ENCODE measurements at regions not wholly inside any gene's neighbourhood (a gene's known extent, or its start where the extent isn't known, plus 50 kb on each side); places are given as distances from the start of the nearest gene placed in this dataset.
"Not testable (repeated sequence)": the region's sequence is repeated elsewhere in the genome, so short reads cannot be mapped to it uniquely, and the experiment has no call there.

DNA sequence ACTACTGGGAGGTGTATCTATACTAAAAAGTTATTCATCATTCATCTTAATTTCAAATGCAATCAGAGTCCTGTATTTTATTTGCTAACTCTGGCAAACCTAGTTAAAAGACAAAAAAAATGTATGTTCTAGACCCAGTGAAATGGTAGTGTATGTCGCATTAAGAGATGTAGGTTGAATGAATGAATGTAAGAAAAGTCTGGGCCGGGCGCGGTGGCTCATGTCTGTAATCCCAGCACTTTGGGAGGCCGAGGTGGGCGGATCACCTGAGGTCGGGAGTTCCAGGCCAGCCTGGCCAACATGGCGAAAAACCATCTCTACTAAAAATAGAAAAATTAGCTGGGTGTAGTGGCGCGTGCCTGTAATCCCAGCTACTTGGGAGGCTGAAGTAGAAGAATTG lies 214.7 kb upstream of the ZNF217 start:
- H3K9me3 ChIP-seq (ENCODE audit: insufficient read depth, low read depth, low read length); H3K36me3 ChIP-seq (ENCODE audit: insufficient read depth, low read depth, low read length); H3K27me3 ChIP-seq (ENCODE audit: insufficient read depth, low read length); H3K9ac ChIP-seq (ENCODE audit: low read depth, low read length); H3K27ac ChIP-seq (ENCODE audit: low read length); H3K4me3 ChIP-seq (ENCODE audit: low read length): not testable (repeated sequence)
- H3K4me1 ChIP-seq (ENCODE audit: insufficient read depth, low read length): peaks cover 11% of the 10 kb centered on the region; the same call in 1 of the 2 replicates

DNA sequence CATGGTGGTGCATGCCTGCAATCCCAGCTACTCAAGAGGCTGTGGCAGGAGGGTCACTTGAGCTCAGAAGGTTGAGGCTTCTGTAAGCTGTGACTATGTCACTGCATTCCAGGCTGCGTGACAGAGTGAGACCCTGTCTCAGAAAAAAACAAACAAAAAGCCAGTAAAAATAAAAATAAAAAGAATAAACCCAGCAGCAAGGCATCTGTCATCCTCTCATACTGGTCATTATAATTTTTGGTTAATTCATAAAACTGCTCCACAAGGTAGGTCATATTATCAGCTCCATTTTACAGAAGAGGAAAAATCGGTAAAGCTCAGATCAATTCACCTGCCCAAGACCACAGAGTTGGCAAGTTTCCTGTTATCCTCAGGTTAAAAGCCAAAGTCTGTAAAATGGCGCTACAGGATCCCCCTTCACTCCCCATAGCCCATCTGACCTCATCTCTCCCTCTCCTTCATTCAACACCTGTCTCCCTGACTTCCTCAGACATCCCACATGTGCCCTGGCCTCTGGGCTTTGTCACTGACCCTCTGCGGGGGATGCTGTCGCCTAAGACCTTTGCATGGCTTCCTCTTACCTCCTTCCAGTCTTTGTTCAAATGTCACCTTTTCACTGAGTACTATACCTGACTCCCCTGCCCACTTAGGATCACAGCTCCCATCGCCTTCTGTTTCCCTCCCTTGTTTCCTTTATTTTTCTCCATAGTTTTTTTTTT lies 213.2 kb upstream of the ZNF217 start:
- Histone ChIP-seq H3K9me3 (ENCODE audit: insufficient read depth, low read depth, low read length) (no peaks in the 10 kb centered on the region), H3K36me3 (ENCODE audit: insufficient read depth, low read depth, low read length) (no peaks in the 10 kb centered on the region), H3K9ac (ENCODE audit: low read depth, low read length) (no peak overlapping the region), H3K27ac (ENCODE audit: low read length) (no peak overlapping the region), H3K4me3 (ENCODE audit: low read length) (no peak overlapping the region), H3K27me3 (ENCODE audit: insufficient read depth, low read length) (no peaks in the 10 kb centered on the region), H3K4me1 (ENCODE audit: insufficient read depth, low read length) (peaks cover 11% of the 10 kb centered on the region; the same call in 1 of the 2 replicates)

DNA sequence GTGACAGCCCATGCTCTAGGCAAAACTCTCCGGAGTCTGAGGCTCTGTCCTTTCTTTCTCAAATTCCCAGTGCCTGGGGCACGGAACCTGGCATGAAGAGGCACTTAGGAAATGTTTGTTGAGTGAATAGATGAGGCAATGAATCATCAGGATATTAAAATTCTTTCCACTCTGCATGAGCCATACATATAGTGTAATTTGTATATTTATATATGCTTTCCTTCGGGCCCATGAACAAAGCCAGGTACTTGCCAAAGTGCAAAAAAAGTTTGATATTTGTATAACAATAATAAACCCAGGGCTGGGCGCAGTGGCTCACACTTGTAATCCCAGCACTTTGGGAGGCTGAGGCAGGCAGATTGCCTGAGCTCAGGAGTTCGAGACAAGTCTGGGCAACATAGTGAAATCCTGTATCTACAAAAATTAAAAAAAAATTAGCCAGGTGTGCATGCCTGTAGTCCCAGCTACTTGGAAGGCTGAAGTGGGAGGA lies 212.3 kb upstream of the ZNF217 start:
- peaks cover 11% of the 10 kb centered on the region; the same call in 1 of the 2 replicates for H3K4me1 ChIP-seq (ENCODE audit: insufficient read depth, low read length)
- no peaks in the 10 kb centered on the region for H3K9me3 ChIP-seq (ENCODE audit: insufficient read depth, low read depth, low read length)
- H3K27me3 ChIP-seq (ENCODE audit: insufficient read depth, low read length): no peaks in the 10 kb centered on the region
- no peaks in the 10 kb centered on the region for H3K36me3 ChIP-seq (ENCODE audit: insufficient read depth, low read depth, low read length)
- no peak overlapping the region for H3K4me3 ChIP-seq (ENCODE audit: low read length)
- no peak overlapping the region for H3K9ac ChIP-seq (ENCODE audit: low read depth, low read length)
- H3K27ac ChIP-seq (ENCODE audit: low read length): no peak overlapping the region

DNA sequence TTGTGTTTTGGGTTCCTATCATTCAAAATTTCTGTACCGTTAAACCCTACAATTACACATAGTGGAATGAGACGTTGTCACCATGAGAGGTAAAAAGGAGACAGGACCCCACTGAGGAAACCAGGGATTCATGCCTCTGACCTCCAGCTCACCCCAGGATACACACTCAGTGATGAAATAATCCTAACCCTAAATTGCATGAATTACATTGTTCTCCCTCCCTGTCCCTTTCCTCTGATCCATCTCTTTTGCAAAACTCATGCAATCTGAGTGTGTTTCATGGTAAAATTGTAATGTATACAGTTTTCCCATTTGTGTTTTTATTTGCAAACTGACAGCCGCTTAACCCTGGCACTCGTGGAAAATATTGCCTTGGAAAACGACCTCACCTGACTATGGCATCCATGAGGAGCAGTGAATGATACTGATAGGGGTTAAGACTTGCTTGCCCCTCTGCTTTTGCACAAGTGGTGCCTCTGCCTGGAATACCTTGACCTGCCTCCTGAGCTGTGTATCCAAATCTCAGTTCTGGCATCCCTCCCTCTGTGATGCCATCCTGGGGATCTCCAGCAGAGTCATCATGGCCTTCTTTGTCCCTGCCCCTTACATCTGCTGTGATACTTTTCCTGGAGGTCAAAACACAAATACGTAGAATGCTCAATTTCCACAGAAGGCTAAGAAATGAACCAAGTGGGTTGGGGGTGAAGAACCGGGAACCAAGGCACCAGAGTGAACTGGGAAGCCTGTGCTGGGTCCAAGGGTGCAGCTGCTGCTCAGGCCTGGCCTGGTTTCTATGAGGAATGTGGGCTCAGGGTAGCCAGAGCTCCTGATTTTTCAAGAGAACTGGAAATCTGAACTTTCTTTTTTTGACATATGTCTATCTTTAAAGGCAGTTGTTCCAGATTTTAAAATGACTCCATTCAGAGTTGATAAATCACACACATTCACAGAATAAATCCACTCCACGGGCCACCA lies 211.6 kb upstream of the ZNF217 start:
- H3K9me3 ChIP-seq (ENCODE audit: insufficient read depth, low read depth, low read length): no peaks in the 10 kb centered on the region
- H3K36me3 ChIP-seq (ENCODE audit: insufficient read depth, low read depth, low read length): no peaks in the 10 kb centered on the region
- H3K27ac ChIP-seq (ENCODE audit: low read length): no peak overlapping the region
- peaks cover 11% of the 10 kb centered on the region; the same call in 1 of the 2 replicates for H3K4me1 ChIP-seq (ENCODE audit: insufficient read depth, low read length)
- no peak overlapping the region for H3K9ac ChIP-seq (ENCODE audit: low read depth, low read length)
- no peak overlapping the region for H3K4me3 ChIP-seq (ENCODE audit: low read length)
- H3K27me3 ChIP-seq (ENCODE audit: insufficient read depth, low read length): no peaks in the 10 kb centered on the region

DNA sequence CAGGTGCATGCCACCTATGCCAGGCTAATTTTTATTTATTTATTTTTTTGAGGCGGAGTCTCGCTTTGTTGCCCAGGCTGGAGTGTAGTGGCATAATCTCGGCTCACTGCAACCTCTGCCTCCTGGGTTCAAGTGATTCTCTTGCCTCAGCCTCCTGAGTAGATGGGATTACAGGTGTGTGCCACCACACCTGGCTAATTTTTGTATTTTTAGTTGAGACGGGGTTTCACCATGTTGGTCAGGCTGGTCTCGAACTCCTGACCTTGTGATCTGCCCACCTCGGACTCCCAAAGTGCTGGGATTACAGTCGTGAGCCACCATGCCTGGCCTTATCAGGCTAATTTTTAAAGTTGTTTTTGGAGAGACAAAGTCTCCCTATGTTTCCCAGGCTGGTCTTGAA lies 210.7 kb upstream of the ZNF217 start:
- not testable (repeated sequence) for H3K9me3 ChIP-seq (ENCODE audit: insufficient read depth, low read depth, low read length); H3K9ac ChIP-seq (ENCODE audit: low read depth, low read length); H3K4me1 ChIP-seq (ENCODE audit: insufficient read depth, low read length); H3K36me3 ChIP-seq (ENCODE audit: insufficient read depth, low read depth, low read length); H3K4me3 ChIP-seq (ENCODE audit: low read length); H3K27ac ChIP-seq (ENCODE audit: low read length); H3K27me3 ChIP-seq (ENCODE audit: insufficient read depth, low read length)

DNA sequence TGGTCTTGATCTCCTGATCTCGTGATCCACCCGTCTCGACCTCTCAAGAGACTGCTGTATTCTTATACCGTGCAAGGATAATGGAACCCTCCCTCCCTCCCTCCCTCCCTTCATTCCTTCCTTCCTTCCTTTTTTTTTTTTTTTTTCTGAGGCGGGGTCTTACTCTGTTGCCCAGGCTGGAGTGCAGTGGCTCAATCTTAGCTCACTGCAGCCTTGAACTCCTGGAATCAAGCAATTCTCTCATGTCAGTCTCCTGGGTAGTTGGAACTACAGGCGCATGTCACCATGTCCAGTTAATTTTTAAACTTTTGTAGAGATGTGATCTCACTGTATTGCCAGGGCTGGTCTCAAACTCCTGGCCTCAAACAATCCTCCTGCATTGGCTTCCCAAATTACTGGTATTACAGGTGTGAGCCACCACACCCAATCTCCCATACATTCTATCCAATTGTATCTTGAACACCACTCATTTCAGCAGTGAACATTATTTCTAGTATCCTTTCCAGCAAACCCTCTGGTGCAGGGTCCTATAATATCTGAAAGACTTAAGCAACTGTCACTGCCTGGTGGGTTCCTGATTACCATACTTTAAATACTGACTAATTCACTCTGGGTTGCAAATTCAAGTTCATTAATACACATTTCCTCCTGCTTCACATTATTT lies 210.0 kb upstream of the ZNF217 start:
- Histone ChIP-seq H3K4me3 (ENCODE audit: low read length) (no peak overlapping the region), H3K4me1 (ENCODE audit: insufficient read depth, low read length) (peaks cover 3% of the 10 kb centered on the region; the same call in 1 of the 2 replicates), H3K9me3 (ENCODE audit: insufficient read depth, low read depth, low read length) (no peaks in the 10 kb centered on the region), H3K36me3 (ENCODE audit: insufficient read depth, low read depth, low read length) (no peaks in the 10 kb centered on the region), H3K9ac (ENCODE audit: low read depth, low read length) (no peak overlapping the region), H3K27ac (ENCODE audit: low read length) (no peak overlapping the region), H3K27me3 (ENCODE audit: insufficient read depth, low read length) (no peaks in the 10 kb centered on the region)

DNA sequence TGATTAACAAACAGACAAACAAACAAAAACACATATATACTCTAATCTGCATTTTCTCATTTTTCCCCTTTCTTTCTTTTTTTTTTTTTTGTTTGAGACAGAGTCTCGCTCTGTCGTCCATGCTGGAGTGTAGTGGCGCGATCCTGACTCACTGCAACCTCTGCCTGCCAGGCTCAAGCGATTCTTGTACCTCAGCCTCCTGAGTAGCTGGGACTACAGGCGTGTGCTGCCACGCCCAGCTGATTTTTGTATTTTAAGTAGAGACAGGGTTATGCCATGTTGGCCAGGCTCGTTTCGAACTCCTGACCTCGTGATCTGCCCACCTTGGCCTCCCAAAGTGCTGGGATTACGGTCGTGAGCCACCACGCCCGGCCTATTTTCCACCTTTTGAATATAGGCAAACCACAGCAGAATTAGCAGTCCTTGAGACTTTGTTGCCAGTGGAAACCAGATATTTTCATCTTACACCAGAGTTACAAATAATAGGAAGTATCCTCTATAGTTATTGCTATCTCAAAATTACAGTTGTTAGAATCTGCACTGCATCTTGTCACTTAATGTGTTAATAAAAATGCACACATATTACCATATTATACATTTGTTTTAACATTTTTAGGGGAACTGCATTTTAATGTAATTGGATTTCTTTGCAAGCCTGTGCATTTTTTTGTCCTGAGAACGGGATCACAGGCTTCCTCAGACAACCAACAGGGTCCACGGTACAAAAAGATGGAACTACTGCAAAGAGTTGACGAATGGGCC lies 208.2 kb upstream of the ZNF217 start:
- Histone ChIP-seq H3K9ac (ENCODE audit: low read depth, low read length) (no peak overlapping the region), H3K27me3 (ENCODE audit: insufficient read depth, low read length) (no peaks in the 10 kb centered on the region), H3K4me3 (ENCODE audit: low read length) (no peak overlapping the region), H3K36me3 (ENCODE audit: insufficient read depth, low read depth, low read length) (no peaks in the 10 kb centered on the region), H3K4me1 (ENCODE audit: insufficient read depth, low read length) (no peaks in the 10 kb centered on the region), H3K27ac (ENCODE audit: low read length) (no peak overlapping the region), H3K9me3 (ENCODE audit: insufficient read depth, low read depth, low read length) (no peaks in the 10 kb centered on the region)

DNA sequence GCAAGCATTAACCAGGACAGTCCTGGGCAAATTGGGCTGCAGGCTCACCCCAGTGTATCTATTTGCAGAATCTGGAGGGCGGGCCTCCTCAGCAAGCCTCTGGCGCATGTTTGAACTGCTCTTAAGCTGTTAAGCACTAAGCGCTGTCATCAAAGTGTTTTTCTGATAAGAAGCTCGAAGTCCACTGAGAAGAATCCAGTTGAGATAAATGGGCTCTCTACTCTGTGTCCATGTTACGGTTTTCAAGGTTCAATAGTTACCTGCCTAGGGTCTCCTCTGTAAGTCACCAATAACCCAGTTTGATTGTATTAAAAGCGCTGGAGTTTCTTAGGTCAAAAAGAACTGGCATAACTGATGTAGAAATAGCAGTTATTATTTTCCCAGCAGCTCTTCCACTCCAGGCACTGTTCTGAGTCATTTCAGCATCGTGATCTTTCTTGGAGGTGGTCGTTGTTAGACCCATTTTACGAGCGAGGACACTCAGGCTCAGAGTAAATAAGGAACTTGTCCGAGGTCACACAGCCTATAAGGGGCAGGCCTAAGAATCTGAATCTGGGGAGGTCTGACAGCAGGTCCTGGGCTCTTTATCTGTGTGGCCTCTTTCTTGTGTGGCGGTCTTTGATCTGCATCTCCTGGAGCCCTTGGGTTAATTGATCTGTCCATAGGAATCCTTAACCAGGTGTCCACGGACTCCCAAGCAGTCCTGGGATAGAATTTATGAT lies 207.4 kb upstream of the ZNF217 start:
- Histone ChIP-seq H3K27ac (ENCODE audit: low read length) (no peak overlapping the region), H3K9me3 (ENCODE audit: insufficient read depth, low read depth, low read length) (no peaks in the 10 kb centered on the region), H3K27me3 (ENCODE audit: insufficient read depth, low read length) (no peaks in the 10 kb centered on the region), H3K4me1 (ENCODE audit: insufficient read depth, low read length) (no peaks in the 10 kb centered on the region), H3K9ac (ENCODE audit: low read depth, low read length) (no peak overlapping the region), H3K4me3 (ENCODE audit: low read length) (no peak overlapping the region), H3K36me3 (ENCODE audit: insufficient read depth, low read depth, low read length) (no peaks in the 10 kb centered on the region)

DNA sequence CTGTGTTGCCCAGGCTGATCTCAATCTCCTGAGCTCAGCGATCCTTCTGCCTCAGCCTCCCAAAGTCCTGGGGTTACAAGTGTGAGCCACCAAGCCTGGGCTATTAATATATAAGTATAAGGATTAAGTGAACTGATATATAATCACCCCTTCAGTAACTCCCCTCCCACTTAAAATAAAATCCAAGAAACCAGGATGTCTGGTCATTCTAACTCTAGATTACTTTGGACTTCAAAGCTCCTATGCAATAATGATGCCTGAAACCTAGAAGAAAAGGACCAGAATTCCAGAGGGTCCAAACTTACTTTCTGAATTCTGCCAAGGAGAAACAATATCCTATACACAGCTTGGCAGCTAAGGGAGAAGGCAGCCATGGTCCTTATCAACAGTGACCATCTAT lies 206.8 kb upstream of the ZNF217 start:
- Histone ChIP-seq H3K27me3 (ENCODE audit: insufficient read depth, low read length) (no peaks in the 10 kb centered on the region), H3K27ac (ENCODE audit: low read length) (no peak overlapping the region), H3K4me1 (ENCODE audit: insufficient read depth, low read length) (no peaks in the 10 kb centered on the region), H3K36me3 (ENCODE audit: insufficient read depth, low read depth, low read length) (no peaks in the 10 kb centered on the region), H3K4me3 (ENCODE audit: low read length) (no peak overlapping the region), H3K9me3 (ENCODE audit: insufficient read depth, low read depth, low read length) (no peaks in the 10 kb centered on the region), H3K9ac (ENCODE audit: low read depth, low read length) (no peak overlapping the region)

DNA sequence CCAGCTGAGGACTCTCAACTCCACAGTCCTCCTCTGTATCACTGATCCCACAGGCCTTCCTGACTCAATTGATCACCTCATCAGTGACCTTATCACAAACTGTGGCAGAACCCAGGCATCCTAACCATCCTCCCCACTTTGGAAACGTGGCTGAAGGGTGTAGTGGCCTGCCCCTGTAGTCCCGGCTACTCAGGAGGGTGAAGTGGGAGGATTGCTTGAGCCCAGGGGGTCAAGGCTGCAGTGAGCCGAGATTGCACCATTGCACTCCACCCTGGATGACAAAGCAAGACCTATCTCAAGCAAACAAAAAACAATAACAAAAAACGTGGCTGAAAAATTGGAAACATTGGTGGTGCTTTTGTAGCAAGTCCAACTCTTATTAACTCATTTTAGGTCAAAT lies 203.4 kb upstream of the ZNF217 start:
- Histone ChIP-seq H3K4me1 (ENCODE audit: insufficient read depth, low read length) (peaks cover 3% of the 10 kb centered on the region; the same call in 1 of the 2 replicates), H3K4me3 (ENCODE audit: low read length) (no peak overlapping the region), H3K27me3 (ENCODE audit: insufficient read depth, low read length) (no peaks in the 10 kb centered on the region), H3K9ac (ENCODE audit: low read depth, low read length) (no peak overlapping the region), H3K27ac (ENCODE audit: low read length) (no peak overlapping the region), H3K9me3 (ENCODE audit: insufficient read depth, low read depth, low read length) (no peaks in the 10 kb centered on the region), H3K36me3 (ENCODE audit: insufficient read depth, low read depth, low read length) (no peaks in the 10 kb centered on the region)

Data from iPS-20b (cell line).